Choroid plexus epithelial cell (primary cell): ENCODE measurements at regions not wholly inside any gene's neighbourhood (a gene's known extent, or its start where the extent isn't known, plus 50 kb on each side); places are given as distances from the start of the nearest gene placed in this dataset.

Source experiments
- DNase-seq: peaks from one replicate; pipeline ENCODE4 v3.0.0-alpha.2; 2010; ENCODE audit warnings: low read depth
- H3K4me3 ChIP-seq: 2 replicates; pipeline ENCODE4 v1.5.1; 2011; ENCODE audit warnings: low read depth, mild to moderate bottlenecking, control low read depth, low read length, moderate library complexity
- TF ChIP-seq, protein P1 (sequence below): conservative IDR thresholded peaks from 2 replicates; pipeline ENCODE4 v1.5.1; 2011; ENCODE audit warnings: low read depth, mild to moderate bottlenecking, control low read depth, inconsistent platforms, low read length, moderate library complexity

DNA sequence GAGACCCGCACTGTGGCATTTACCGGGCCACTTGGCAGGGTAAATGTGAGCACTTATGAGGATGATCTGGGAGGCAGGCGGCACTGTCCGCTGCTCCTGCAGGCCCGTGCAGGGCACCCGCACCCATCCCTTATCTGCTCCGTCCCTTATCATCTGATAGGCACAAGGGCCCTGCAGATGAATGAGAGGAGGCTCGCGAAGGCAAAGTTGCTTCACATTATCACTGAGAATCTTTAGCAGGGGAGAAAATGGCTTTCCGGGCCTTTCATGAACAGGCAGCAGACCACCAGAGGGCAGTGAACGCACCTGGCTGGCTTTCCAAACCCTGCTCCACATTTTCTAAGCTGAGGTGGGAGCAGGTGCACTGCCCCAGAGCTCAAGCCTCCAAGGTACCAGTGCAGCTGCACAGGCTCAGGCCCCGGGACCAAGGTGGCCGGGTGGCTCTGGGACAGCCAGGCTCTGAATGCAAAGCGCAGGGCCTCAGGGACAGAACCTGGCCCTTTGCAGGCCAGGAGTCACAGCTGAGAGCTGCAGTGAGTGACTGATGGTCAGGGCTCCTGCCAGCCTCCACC is 165.6 kb downstream of the SHANK2 start:
- TF ChIP-seq, protein P1, sequence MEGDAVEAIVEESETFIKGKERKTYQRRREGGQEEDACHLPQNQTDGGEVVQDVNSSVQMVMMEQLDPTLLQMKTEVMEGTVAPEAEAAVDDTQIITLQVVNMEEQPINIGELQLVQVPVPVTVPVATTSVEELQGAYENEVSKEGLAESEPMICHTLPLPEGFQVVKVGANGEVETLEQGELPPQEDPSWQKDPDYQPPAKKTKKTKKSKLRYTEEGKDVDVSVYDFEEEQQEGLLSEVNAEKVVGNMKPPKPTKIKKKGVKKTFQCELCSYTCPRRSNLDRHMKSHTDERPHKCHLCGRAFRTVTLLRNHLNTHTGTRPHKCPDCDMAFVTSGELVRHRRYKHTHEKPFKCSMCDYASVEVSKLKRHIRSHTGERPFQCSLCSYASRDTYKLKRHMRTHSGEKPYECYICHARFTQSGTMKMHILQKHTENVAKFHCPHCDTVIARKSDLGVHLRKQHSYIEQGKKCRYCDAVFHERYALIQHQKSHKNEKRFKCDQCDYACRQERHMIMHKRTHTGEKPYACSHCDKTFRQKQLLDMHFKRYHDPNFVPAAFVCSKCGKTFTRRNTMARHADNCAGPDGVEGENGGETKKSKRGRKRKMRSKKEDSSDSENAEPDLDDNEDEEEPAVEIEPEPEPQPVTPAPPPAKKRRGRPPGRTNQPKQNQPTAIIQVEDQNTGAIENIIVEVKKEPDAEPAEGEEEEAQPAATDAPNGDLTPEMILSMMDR = peak; percentile 71
- H3K4me3 ChIP-seq = no peak overlapping the region
- DNase-seq = peak; percentile 43

DNA sequence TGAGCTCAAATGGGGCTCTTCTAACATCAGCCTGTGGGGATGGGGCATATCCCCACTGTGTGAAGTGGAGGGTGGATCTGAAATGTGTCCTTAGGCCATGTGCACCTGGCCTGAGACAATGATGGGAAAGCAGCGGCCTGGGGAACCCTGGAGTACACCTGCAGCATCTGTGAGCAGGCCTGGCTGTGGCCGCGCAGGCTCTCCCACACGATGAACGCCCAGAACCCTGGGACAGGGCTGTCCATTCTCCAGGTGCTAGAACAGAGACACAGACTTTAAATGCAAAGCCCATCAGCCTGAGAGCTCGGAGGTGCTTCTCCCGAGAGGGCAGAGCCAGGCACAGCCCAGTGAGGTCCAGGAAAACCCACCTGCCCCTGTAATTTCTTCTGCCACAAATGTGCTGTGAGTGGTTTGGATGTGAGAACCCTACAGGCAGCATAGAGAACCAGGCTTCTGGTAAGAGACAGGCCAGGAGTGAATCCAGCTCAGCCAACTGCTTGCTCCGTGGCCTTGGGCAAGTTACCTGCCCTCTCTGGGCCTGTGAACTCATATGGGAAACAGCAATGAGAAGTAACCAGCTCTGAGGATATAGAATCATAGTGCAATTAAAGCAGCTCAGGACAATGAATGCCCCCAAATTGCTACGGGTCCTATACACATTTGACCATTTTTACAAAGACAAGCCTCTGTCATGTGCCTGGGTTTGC is 167.9 kb downstream of the SHANK2 start:
- no peak overlapping the region for H3K4me3 ChIP-seq
- TF ChIP-seq, protein P1 = no peak
- no peak for DNase-seq

DNA sequence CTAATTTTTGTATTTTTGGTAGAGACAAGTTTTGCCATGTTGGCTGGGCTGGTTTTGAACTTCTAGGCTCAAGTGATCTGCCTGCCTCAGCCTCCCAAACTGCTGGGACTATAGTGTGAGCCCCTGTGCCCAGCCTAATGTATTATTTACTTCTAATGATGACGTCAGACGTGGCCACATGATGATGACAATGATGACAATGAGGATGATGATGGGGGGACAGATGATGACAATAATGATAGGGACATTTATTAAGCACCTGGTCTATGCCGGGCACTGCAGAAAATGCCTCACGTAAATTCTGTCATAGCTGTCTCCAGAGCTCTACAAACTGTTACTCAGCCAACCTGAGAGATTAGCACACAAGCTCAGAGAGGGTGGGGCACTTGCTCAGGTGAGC is 169.3 kb downstream of the SHANK2 start:
- DNase-seq = no peak
- TF ChIP-seq, protein P1 = no peak
- no peak overlapping the region for H3K4me3 ChIP-seq

DNA sequence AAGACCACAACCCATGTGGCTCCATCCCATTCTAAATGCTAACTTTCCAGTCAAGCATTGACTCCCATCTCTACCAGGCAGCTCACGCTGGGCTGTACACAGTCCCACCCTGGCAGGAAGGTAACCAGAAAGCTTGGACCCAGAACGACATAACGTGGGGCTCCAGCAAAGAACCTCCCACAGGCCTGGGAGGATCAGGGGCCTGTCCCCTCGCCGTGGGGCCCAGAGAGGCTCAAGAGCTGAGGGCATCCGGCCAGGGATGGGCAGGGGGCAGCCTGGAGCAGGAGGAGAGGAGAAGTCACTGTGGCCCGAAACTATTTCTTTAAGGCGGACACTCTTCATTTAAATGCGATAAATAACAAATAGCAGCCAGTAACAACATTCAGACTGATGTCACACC is 169.9 kb downstream of the SHANK2 start:
- TF ChIP-seq, protein P1 = no peak
- no peak overlapping the region for H3K4me3 ChIP-seq
- DNase-seq = no peak

DNA sequence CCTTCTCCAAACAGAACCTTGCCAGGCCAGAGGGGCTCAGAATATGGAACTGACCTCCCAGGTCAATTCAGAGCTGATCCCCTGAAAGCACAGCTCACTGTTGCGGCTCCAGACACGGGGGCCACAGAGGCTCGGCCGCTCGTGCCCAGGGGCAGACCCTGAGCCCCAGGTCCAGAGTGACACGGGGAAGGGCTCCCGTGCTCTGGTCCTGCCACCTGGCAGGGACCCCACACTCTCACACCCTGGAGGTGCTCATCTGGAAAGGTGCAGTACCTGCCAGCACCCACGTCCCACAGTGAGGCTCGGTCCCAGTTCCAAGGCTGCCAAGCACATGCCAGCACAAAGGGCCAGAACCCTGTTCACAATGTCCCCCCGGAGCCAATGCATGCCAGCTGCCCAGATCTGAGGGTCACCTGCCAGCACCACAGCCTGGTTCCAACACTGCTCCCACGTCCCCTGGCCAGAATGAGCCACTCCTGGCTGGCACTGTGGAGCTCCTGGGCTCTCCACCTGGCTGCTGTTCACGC is 170.6 kb downstream of the SHANK2 start:
- no peak overlapping the region for H3K4me3 ChIP-seq
- TF ChIP-seq, protein P1 = no peak
- no peak for DNase-seq

DNA sequence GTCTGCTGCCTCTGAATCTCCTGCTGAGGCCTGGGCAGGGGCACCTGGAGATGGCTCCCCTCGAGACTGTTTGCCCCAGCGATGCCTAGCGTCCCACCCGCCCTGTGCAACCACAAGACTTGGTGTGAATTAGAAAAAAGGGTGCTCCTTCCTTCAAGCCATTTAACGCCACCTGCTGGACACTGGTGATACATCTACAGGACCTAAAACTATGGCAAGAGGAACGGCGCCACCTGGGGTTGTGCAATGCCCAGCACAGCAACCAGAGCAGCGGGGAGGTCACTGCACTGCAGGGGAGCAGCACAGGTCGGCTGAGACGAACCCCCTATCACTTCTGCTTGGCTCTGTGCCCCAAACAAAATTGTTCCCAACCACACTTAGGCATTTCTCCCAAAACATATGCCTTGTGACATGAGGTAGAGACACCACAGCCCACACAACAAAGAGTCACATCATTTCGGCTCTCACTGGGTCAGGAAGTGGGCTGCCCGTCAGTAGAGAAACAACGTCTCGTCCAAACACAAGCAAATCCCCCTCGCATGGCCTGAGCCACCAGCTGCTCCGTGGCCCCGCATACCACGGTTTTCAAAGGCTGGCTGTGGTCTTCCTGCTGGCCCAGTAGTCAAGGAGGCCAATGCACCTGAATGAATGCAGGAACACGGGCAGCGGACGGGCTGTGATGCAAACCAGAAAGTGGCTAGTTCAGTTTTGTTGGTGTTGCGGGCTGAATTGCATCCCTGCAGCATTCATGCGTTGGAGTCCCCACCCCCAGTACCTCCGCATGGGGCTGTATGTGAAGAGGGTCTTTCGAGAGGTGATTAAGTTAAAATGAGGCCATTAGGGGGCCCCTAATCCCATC is 171.9 kb downstream of the SHANK2 start:
- TF ChIP-seq, protein P1 = peak; percentile 68
- peak; percentile 73 for DNase-seq
- H3K4me3 ChIP-seq = no peak overlapping the region
